ENCODE measurements at regions not wholly inside any gene's neighbourhood (a gene's known extent, or its start where the extent isn't known, plus 50 kb on each side); places are given as distances from the start of the nearest gene placed in this dataset.

DNA sequence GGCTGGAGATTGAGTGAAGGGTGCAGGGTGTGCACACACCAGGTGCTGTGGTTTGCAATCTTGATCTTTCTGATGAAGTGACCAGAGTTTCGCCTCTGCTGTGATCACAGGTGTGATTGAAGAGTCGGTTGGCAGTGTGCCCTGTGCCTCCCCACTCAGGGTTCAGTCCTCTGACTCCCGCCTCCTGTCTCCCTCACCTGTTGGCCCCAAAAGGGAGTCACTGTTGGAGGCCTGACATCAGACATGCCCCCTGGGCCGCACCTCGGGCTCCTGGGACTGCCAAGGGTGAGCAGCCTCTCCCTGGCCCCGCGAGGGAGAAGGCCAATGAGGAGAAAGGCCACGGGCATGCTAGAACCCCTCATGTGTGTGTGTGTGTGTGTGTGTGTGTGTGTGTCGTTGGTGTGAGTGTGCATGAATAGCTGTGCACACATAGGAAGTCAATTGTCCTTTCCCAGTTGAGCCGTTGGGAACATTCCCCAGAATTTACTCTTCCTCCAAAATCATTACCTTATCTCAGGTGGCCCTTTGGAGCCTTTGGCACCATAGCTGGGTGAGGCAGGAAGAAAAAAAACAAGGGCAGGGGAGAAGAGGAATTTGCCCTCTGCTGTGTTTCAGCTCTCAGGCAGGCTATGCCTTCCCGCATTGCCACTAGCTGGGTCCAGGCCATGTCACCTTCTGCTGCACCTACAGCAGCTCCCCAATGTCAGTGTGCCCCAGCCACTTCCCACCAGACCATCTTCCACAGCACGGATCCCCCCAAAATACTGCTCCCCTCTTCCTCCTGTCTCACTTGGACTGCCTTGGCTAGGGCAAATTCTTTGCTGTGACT, 78.1 kb upstream of the LAPTM4A start:
- TF ChIP-seq, protein P1, sequence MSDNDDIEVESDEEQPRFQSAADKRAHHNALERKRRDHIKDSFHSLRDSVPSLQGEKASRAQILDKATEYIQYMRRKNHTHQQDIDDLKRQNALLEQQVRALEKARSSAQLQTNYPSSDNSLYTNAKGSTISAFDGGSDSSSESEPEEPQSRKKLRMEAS (CRISPR knock-in tag; IDR thresholded peaks at IDR 0.05), result no peak
- TF ChIP-seq, protein P2, sequence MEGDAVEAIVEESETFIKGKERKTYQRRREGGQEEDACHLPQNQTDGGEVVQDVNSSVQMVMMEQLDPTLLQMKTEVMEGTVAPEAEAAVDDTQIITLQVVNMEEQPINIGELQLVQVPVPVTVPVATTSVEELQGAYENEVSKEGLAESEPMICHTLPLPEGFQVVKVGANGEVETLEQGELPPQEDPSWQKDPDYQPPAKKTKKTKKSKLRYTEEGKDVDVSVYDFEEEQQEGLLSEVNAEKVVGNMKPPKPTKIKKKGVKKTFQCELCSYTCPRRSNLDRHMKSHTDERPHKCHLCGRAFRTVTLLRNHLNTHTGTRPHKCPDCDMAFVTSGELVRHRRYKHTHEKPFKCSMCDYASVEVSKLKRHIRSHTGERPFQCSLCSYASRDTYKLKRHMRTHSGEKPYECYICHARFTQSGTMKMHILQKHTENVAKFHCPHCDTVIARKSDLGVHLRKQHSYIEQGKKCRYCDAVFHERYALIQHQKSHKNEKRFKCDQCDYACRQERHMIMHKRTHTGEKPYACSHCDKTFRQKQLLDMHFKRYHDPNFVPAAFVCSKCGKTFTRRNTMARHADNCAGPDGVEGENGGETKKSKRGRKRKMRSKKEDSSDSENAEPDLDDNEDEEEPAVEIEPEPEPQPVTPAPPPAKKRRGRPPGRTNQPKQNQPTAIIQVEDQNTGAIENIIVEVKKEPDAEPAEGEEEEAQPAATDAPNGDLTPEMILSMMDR (IDR thresholded peaks at IDR 0.05), result no peak
- TF ChIP-seq, protein P3, sequence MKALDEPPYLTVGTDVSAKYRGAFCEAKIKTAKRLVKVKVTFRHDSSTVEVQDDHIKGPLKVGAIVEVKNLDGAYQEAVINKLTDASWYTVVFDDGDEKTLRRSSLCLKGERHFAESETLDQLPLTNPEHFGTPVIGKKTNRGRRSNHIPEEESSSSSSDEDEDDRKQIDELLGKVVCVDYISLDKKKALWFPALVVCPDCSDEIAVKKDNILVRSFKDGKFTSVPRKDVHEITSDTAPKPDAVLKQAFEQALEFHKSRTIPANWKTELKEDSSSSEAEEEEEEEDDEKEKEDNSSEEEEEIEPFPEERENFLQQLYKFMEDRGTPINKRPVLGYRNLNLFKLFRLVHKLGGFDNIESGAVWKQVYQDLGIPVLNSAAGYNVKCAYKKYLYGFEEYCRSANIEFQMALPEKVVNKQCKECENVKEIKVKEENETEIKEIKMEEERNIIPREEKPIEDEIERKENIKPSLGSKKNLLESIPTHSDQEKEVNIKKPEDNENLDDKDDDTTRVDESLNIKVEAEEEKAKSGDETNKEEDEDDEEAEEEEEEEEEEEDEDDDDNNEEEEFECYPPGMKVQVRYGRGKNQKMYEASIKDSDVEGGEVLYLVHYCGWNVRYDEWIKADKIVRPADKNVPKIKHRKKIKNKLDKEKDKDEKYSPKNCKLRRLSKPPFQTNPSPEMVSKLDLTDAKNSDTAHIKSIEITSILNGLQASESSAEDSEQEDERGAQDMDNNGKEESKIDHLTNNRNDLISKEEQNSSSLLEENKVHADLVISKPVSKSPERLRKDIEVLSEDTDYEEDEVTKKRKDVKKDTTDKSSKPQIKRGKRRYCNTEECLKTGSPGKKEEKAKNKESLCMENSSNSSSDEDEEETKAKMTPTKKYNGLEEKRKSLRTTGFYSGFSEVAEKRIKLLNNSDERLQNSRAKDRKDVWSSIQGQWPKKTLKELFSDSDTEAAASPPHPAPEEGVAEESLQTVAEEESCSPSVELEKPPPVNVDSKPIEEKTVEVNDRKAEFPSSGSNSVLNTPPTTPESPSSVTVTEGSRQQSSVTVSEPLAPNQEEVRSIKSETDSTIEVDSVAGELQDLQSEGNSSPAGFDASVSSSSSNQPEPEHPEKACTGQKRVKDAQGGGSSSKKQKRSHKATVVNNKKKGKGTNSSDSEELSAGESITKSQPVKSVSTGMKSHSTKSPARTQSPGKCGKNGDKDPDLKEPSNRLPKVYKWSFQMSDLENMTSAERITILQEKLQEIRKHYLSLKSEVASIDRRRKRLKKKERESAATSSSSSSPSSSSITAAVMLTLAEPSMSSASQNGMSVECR (CRISPR knock-in tag; IDR thresholded peaks at IDR 0.05; ENCODE audit: borderline replicate concordance), result no peak
